ENCODE measurements at regions not wholly inside any gene's neighbourhood (a gene's known extent, or its start where the extent isn't known, plus 50 kb on each side); places are given as distances from the start of the nearest gene placed in this dataset.

GRCh38 chr11:41527530-41527929 is 68.1 kb upstream of the LRRC4C start (continued):
- TF ChIP-seq ISL2 (CRISPR knock-in tag; IDR thresholded peaks at IDR 0.05) (no peak), EEA1 (CRISPR knock-in tag; IDR thresholded peaks at IDR 0.05; ENCODE audit: borderline replicate concordance) (no peak), POLR2AphosphoS5 (IDR thresholded peaks at IDR 0.05; ENCODE audit: low read depth, low read length) (no peak), NCOR1 (IDR thresholded peaks at IDR 0.05; ENCODE audit: borderline replicate concordance, low read length) (no peak), DZIP1 (CRISPR knock-in tag; IDR thresholded peaks at IDR 0.05) (no peak), MAFF (IDR thresholded peaks at IDR 0.05; ENCODE audit: low read depth, low read length) (peak; percentile 87), HHEX (CRISPR knock-in tag; IDR thresholded peaks at IDR 0.05) (no peak), TOPORS (CRISPR knock-in tag; IDR thresholded peaks at IDR 0.05) (no peak)

- ChIA-PET CTCF (ENCODE audit: low intra/inter-chr PET ratio, low total read pairs) (no interaction called here), POLR2A (no interaction called here)
- no peak overlapping the region for H3K4me2 ChIP-seq (ENCODE audit: low read depth, low read length)
- H3K4me1 ChIP-seq (ENCODE audit: insufficient read depth, low read length), result no peaks in the 10 kb centered on the region
- no peak overlapping the region for H3K27ac ChIP-seq (ENCODE audit: extremely low read length, insufficient read depth, low read length)
- H3K9ac ChIP-seq (ENCODE audit: insufficient read depth, low read depth, low read length), result no peak overlapping the region
- DNase-seq (ENCODE audit: low spot score), result no peak
- H3K4me3 ChIP-seq (replicated peaks in 1 of 3; ENCODE audit: insufficient read depth in 1 of 3, low read depth in 2 of 3, low read length in 3 of 3), result no peak overlapping the region
- H3K9me3 ChIP-seq (ENCODE audit: low read length), result peaks cover 78% of the 10 kb centered on the region
- no peak overlapping the region for H2AFZ ChIP-seq (ENCODE audit: low read length)
- WGBS (ENCODE audit: low lambda C conversion rate), result 11% methylated on average over 7 of the region's 7 CpGs
- H4K20me1 ChIP-seq (ENCODE audit: insufficient read depth, low read length), result no peaks in the 10 kb centered on the region
- no peaks in the 10 kb centered on the region for H3K79me2 ChIP-seq (ENCODE audit: insufficient read depth, low read length)
- no TSS peak for BruUV-seq (replicated peaks)
- ATAC-seq, result no peak
- no peaks in the 10 kb centered on the region for H3K27me3 ChIP-seq (ENCODE audit: control insufficient read depth in 1 of 2, insufficient read depth in 2 of 2, low read length in 2 of 2)
- TF ChIP-seq IKZF1 (IDR thresholded peaks at IDR 0.05) (0 out of 2 replicates have a peak, but pooled peaks have one; percentile 41), MNT (IDR thresholded peaks at IDR 0.05) (peak; percentile 94), TRIM22 (IDR thresholded peaks at IDR 0.05) (0 out of 2 replicates have a peak, but pooled peaks have one; percentile 47), ZNF256 (CRISPR knock-in tag; conservative IDR thresholded peaks at IDR 0.05) (no peak)
- H3K36me3 ChIP-seq (replicated peaks in 1 of 2; ENCODE audit: control insufficient read depth in 1 of 2, insufficient read depth in 2 of 2, low read length in 2 of 2), result no peaks in the 10 kb centered on the region
- no peak for FAIRE-seq
- intact Hi-C loops (cut with micrococcal nuclease; ENCODE audit: unreplicated experiment), result no loop called here
- in situ Hi-C loops (cut with HindIII; ENCODE audit: extremely low pct_ligation_motif_present, low pct_unique_long_range_greater_than_20kb), result no loop called here
These were observed 73.0 kb upstream of the LRRC4C start for GRCh38 chr11:41532413-41532812.
